Ecto neural progenitor cell (in vitro differentiated cells): ENCODE measurements at regions not wholly inside any gene's neighbourhood (a gene's known extent, or its start where the extent isn't known, plus 50 kb on each side); places are given as distances from the start of the nearest gene placed in this dataset.

Source experiments
- DNase-seq: peaks from one replicate; pipeline ENCODE4 v3.0.0-alpha.2; 2018; ENCODE audit warnings: low spot score

DNA sequence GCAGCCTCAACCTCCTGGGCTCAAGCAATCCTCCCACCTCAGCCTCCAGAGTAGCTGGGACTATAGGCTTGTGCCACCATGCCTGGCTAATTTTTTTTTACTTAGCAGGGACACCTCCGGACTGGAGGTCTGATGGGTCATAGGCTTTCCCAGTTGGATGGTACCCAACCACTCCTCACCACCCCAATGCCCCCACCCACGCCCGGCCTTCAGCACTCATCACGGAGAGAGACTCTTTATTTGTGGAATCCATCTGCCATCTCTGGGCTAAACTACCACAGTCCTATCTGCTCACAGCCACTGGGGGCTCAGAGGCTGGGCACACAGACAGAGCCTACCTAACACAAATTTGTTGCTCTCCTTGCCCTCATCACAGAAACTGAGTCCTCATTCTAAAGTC lies 58.3 kb upstream of the STXBP1 start:
- DNase-seq = no peak

DNA sequence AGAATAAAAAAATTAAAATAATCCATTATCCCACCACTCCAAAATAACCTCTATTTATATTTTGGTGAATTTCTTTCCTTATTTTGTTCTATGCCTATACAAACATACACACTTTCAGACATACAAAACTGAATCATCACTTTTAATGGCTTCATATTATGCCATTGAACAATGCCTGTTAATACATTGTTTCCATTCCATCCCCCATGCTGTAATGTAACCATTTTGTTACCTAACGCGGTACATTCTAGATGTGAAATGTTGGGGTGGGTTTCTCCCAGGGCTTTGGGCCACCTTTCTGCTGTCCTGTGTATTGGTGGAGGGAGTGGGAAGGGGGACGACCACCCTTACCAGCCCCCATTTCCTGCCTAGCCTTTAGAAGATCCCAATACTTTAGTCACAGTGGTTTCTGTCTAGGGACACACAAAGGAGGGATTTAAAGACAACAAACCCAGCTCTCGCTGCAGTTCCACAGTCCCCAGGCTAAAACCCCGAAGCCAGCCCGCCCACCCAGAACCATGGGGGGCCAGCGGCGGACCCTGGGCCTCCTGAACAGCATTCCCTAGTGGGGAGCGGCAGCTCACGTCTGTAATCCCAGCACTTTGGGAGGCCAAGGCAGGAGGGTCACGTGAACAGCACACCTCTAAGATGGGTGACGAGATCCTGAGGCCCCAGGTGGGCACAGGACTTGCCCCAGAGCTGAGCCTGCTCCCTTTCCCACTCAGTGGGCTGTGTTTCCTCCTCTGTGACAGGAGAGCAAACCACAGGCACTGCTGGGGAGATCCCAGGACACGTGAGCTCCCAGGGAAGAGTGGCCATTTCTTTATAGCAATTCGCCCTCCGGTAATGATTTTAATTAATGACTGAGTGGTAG lies 56.9 kb upstream of the STXBP1 start:
- peak; percentile 76 for DNase-seq

DNA sequence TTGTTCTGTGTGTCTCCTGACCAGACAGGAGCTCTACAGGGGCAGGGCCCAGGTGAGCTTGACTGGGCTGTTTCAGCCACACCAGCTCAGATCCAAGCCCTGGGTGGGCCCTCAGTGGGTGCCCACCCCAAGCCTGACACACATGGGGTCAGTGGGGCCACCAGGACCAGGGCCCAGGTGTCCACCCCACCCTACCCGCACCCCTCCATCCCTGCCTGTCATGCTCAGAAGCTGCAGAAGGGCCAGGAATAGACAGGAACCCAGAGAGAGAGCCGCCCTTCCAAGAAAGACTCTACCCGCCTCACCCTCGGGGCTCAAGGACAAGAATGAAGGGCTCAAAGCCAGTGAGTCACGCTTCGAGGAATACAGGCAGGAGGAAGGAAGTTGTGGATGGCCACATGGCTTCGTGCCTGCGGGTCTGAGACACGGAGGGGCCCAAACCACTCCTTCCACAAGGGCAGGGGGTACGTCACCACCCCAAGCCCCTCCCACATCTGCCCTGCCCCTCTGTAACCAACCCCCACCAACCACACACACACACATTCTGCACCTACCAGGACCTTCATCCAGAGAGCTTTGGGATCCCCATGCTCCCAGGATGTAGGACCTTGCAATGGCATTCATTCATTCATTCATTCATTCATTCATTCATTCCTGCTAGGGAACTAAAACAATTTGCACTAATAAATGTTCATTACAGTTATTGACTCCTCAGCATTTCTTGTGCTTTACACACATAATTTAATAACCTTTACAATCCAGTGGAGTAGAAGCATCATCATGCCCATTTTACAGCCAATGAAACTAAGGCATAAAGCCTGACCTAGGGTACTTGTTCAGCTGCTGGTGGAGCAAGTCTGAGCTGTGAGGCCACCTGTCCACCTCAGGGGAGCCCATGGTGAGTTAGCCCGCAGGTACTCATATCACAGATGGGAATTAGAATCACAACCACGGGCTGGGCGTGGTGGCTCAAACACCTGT lies 55.9 kb upstream of the STXBP1 start:
- DNase-seq = no peak

DNA sequence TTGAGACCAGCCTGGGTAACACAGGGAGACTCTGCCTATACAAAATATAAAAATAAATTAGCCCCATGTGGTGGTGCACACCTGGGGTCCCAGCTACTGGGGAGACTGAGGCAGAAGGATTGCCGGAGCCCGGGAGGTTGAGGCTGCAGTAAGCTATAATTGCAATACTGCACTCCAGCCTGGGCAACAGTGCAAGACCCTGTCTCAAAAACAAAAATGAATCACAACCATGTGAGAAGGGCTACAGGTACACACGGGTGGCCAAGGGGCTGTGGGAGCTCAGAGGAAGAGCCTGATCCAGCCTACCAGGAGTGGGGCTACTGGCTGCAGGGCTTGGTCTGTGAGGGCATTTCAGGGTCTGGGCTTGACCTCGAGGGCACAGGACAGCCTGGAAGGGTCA lies 55.2 kb upstream of the STXBP1 start:
- DNase-seq = no peak

- peak; percentile 71 for DNase-seq
Observed at GRCh38 chr9:127557466-127557869, 54.6 kb upstream of the STXBP1 start.

GRCh38 chr9:127557998-127558546 lies 54.0 kb upstream of the STXBP1 start:
- DNase-seq = no peak

DNA sequence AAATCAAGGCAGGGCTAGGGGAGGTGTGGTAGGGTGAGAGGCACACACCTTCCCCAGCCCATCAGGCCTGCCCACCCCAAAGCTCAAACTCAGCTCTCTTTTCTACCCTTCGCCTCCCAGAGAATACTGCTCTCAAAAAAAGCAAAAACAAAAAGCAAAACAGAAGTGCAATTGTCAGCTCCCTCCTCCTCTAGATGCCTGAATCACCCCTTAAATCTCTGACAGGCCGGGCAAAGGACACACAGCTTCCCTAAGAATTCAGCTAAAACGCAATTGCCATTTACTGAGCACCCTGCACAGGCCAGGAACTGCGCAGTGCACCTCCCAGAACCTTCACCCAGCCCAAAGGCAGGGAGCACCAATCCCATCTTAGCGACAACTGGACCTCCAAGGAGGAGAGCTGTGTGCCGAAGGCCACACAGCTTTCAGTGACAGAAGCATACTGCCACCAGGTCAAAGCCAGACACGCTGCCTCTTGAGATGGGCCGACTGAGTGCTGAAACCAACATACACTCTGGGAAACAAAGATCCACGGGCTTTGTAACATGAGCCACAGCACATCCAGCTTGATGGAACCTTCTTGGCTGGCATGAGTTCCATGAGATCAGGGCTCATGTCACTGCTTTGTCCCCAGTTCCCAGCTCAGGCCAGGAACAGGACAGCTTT lies 53.4 kb upstream of the STXBP1 start:
- no peak for DNase-seq

DNA sequence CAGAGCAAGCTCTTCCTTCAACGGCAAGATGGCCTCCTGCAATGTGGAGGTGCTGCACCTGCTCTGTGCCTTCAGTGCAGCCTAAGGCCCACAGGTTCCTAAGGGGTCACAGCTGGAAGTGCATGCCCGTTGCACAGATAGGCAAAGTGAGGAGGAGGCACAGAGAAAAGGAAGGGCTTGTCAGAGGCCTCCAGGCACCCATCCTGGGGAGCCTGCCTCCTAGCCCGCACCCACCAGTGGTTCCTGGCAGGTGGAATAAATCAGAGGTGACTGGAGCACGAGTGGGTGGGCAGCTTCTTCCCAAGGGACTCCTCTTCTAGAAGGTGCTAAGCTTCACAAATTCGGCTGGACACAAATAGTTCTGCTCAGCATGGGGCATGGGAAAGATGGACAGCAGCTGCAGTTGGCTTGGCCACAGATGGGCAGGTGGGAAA lies 52.8 kb upstream of the STXBP1 start:
- no peak for DNase-seq

GRCh38 chr9:127561491-127562278 lies 50.4 kb upstream of the STXBP1 start:
- no peak for DNase-seq
